ENCODE measurements at regions not wholly inside any gene's neighbourhood (a gene's known extent, or its start where the extent isn't known, plus 50 kb on each side); places are given as distances from the start of the nearest gene placed in this dataset.

DNA sequence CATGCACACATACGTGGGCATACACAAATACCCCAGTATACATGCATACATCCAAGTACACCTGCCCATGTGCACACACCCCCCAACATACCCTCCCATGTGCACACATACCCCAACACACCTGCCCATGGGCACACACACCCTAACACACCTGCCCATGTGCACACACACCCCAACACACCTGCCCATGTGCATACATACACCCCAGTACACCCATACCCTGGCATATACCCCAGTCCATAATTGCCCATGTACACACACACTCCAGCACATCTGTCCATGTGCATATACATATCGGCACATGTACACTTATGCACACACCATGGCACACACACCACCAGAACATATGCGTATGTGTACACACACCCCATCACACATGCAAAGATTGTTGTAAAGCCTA lies 475.2 kb downstream of the PREX1 start:
- TF ChIP-seq EZH2 (IDR thresholded peaks at IDR 0.05; ENCODE audit: borderline replicate concordance, low read length), result no peak
- TF ChIP-seq, protein P1, sequence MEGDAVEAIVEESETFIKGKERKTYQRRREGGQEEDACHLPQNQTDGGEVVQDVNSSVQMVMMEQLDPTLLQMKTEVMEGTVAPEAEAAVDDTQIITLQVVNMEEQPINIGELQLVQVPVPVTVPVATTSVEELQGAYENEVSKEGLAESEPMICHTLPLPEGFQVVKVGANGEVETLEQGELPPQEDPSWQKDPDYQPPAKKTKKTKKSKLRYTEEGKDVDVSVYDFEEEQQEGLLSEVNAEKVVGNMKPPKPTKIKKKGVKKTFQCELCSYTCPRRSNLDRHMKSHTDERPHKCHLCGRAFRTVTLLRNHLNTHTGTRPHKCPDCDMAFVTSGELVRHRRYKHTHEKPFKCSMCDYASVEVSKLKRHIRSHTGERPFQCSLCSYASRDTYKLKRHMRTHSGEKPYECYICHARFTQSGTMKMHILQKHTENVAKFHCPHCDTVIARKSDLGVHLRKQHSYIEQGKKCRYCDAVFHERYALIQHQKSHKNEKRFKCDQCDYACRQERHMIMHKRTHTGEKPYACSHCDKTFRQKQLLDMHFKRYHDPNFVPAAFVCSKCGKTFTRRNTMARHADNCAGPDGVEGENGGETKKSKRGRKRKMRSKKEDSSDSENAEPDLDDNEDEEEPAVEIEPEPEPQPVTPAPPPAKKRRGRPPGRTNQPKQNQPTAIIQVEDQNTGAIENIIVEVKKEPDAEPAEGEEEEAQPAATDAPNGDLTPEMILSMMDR (conservative IDR thresholded peaks at IDR 0.05 in 1 of 2, IDR thresholded peaks at IDR 0.05 in 1 of 2; ENCODE audit: extremely low read depth in 1 of 2, insufficient read depth in 1 of 2, low read depth in 1 of 2, low read length in 2 of 2), result no peak

All from mammary epithelial cell (primary cell).